SK-N-SH treated with all-trans-retinoic acid at 6 μM for 48 hours (cell line): ENCODE measurements at regions not wholly inside any gene's neighbourhood (a gene's known extent, or its start where the extent isn't known, plus 50 kb on each side); places are given as distances from the start of the nearest gene placed in this dataset.

Source experiments
- ARNTL ChIP-seq: fragments of 450-650 bp; formaldehyde crosslinking; IDR thresholded peaks from 2 replicates; pipeline ENCODE4 v1.5.0; 2020; ENCODE audit warnings: low read depth, mild to moderate bottlenecking, moderate library complexity, borderline replicate concordance
- BACH2 ChIP-seq: fragments of 250-450 bp; sonication (Bioruptor Pico); IDR thresholded peaks from 2 replicates; pipeline ENCODE4 v1.9.0; 2021; ENCODE audit warnings: mild to moderate bottlenecking, borderline replicate concordance
- CSRNP3 ChIP-seq: fragments of 250-450 bp; sonication (Bioruptor Pico); IDR thresholded peaks from 2 replicates; pipeline ENCODE4 v1.5.1; 2021; ENCODE audit warnings: mild to moderate bottlenecking, moderate library complexity
- ISL1 ChIP-seq: fragments of 250-450 bp; sonication (Bioruptor Pico); IDR thresholded peaks from 2 replicates; pipeline ENCODE4 v2.1.2; 2022; ENCODE audit warnings: mild to moderate bottlenecking, moderate library complexity
- OSR1 ChIP-seq: fragments of 250-450 bp; sonication (Bioruptor Pico); IDR thresholded peaks from 2 replicates; pipeline ENCODE4 v1.8.0; 2022; ENCODE audit warnings: moderate library complexity, mild to moderate bottlenecking, inconsistent platforms
- PATZ1 ChIP-seq: fragments of 250-450 bp; sonication (Bioruptor Pico); IDR thresholded peaks from 2 replicates; pipeline ENCODE4 v1.8.0; 2020; ENCODE audit warnings: mild to moderate bottlenecking, moderate library complexity, borderline replicate concordance
- PPARA ChIP-seq: fragments of 250-450 bp; sonication (Bioruptor Pico); IDR thresholded peaks from 2 replicates; pipeline ENCODE4 v1.5.0; 2020; ENCODE audit warnings: mild to moderate bottlenecking, borderline replicate concordance
- SNAI2 ChIP-seq: fragments of 250-450 bp; sonication (Bioruptor Pico); IDR thresholded peaks from 2 replicates; pipeline ENCODE4 v1.5.0; 2020; ENCODE audit warnings: mild to moderate bottlenecking, moderate library complexity
- TOX ChIP-seq: fragments of 250-450 bp; sonication (Bioruptor Pico); IDR thresholded peaks from 2 replicates; pipeline ENCODE4 v1.8.0; 2021; ENCODE audit warnings: mild to moderate bottlenecking, moderate library complexity, borderline replicate concordance
- ZFP3 ChIP-seq: fragments of 250-450 bp; sonication (Bioruptor Pico); IDR thresholded peaks from 2 replicates; pipeline ENCODE4 v1.5.0; 2020; ENCODE audit warnings: mild to moderate bottlenecking, moderate library complexity
- ZFP30 ChIP-seq: fragments of 450-650 bp; formaldehyde crosslinking; IDR thresholded peaks from 2 replicates; pipeline ENCODE4 v1.5.0; 2022; ENCODE audit warnings: mild to moderate bottlenecking, moderate library complexity
- ZNF8 ChIP-seq: fragments of 450-650 bp; formaldehyde crosslinking; IDR thresholded peaks from 2 replicates; pipeline ENCODE4 v1.5.0; 2020; ENCODE audit warnings: mild to moderate bottlenecking, moderate library complexity

DNA sequence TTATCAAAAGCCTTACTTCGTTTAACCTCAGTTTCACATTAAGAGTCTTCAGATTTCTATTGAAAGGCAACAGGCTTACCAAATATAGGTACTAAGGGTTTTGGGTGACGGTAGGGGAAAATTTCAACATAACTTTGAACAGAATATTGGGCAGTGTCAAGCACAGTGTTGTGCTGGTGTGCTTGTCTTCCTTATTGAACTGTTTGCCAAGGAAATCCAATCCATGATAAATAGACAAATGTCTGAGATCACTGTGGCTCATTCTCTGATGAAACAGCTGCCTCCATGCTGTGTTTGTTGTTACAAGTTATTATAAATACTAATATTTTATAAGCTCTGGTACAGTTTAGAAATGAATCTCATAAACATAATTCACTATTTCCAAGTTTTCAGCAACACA, 730.1 kb downstream of the NR2F1-AS1 start:
- no peak for TF ChIP-seq CSRNP3 (CRISPR knock-in tag)
- TF ChIP-seq ZFP30 (CRISPR knock-in tag), result no peak
- TF ChIP-seq OSR1 (CRISPR knock-in tag), result no peak
- no peak for TF ChIP-seq SNAI2 (CRISPR knock-in tag)
- TF ChIP-seq ZNF8 (CRISPR knock-in tag), result no peak
- no peak for TF ChIP-seq PATZ1
- TF ChIP-seq PPARA (CRISPR knock-in tag), result no peak
- TF ChIP-seq ISL1 (CRISPR knock-in tag), result no peak
- no peak for TF ChIP-seq BACH2 (CRISPR knock-in tag)
- TF ChIP-seq ZFP3 (CRISPR knock-in tag), result no peak
- no peak for TF ChIP-seq ARNTL (CRISPR knock-in tag)
- no peak for TF ChIP-seq TOX (CRISPR knock-in tag)
